HEK293 (cell line): ENCODE measurements at regions not wholly inside any gene's neighbourhood (a gene's known extent, or its start where the extent isn't known, plus 50 kb on each side); places are given as distances from the start of the nearest gene placed in this dataset.

Experiments used
- CTCF ChIA-PET: fragments of 350-600 bp; formaldehyde crosslinking; extraction: SDS; loops from one replicate; lab custom pipeline; 2021; ENCODE audit warnings: antibody characterized with exemption; lab: Yijun Ruan, JAX
- POLR2A ChIA-PET: fragments of 300-600 bp; formaldehyde crosslinking; extraction: SDS; loops from one replicate; lab custom pipeline; 2020; ENCODE audit warnings: antibody characterized with exemption, inconsistent platforms; lab: Yijun Ruan, JAX
- H3K27ac ChIP-seq: fragments of 200-500 bp; sonication (Bioruptor generic); 2 replicates; pipeline ENCODE4 v1.5.1; 2014; ENCODE audit warnings: low read depth, low read length, control low read depth, inconsistent platforms; ENCODE audit errors: extremely low read depth
- H3K36me3 ChIP-seq, 2 experiments: fragments of 200-500 bp in 1 of 2; sonication (Bioruptor generic) in 1 of 2; 1 replicate in 1 of 2; 2 replicates in 1 of 2; pipeline ENCODE4 v1.5.1; 2014 to 2017; ENCODE audit warnings: inconsistent platforms in 2 of 2, low read length in 2 of 2; ENCODE audit not compliant: control insufficient read depth in 2 of 2, insufficient read depth in 1 of 2
- H3K4me1 ChIP-seq: fragments of 200-500 bp; sonication (Bioruptor generic); 2 replicates; pipeline ENCODE4 v1.5.1; 2014; ENCODE audit warnings: mild to moderate bottlenecking, low read length, inconsistent platforms; ENCODE audit not compliant: control insufficient read depth, insufficient read depth
- H3K4me3 ChIP-seq: 2 replicates; pipeline ENCODE4 v1.5.1; 2011; ENCODE audit warnings: low read depth, mild to moderate bottlenecking, control low read depth, low read length, moderate library complexity
- H3K9me3 ChIP-seq: fragments of 200-500 bp; sonication (Bioruptor generic); 2 replicates; pipeline ENCODE4 v1.5.1; 2014; ENCODE audit warnings: low read depth, low read length, inconsistent platforms; ENCODE audit not compliant: control insufficient read depth, insufficient read depth
- BCL11B ChIP-seq: fragments of 450-650 bp; formaldehyde crosslinking; IDR thresholded peaks from 2 replicates; pipeline ENCODE4 v1.5.1; 2016; ENCODE audit warnings: low read depth, missing biosample characterization, missing genetic modification characterization
- GLI2 ChIP-seq: fragments of 450-650 bp; formaldehyde crosslinking; IDR thresholded peaks from 2 replicates; pipeline ENCODE4; 2017; ENCODE audit warnings: missing biosample characterization, missing genetic modification characterization, low read depth, borderline replicate concordance
- GLIS2 ChIP-seq: fragments of 450-650 bp; formaldehyde crosslinking; IDR thresholded peaks from 2 replicates; pipeline ENCODE4 v1.5.1; 2016; ENCODE audit warnings: missing biosample characterization, missing genetic modification characterization
- IKZF3 ChIP-seq: fragments of 450-650 bp; IDR thresholded peaks from 2 replicates; pipeline ENCODE4 v1.5.0; 2018; ENCODE audit warnings: missing biosample characterization, mild to moderate bottlenecking, missing genetic modification characterization, moderate library complexity
- MZF1 ChIP-seq: fragments of 450-650 bp; formaldehyde crosslinking; IDR thresholded peaks from 2 replicates; pipeline ENCODE4 v1.5.1; 2017; ENCODE audit warnings: missing biosample characterization, missing genetic modification characterization, borderline replicate concordance
- OVOL3 ChIP-seq: fragments of 450-650 bp; formaldehyde crosslinking; IDR thresholded peaks from 2 replicates; pipeline ENCODE4 v1.5.1; 2016; ENCODE audit warnings: missing biosample characterization, missing genetic modification characterization
- ZBTB7A ChIP-seq: fragments of 450-650 bp; formaldehyde crosslinking; IDR thresholded peaks from 2 replicates; pipeline ENCODE4 v1.5.1; 2016; ENCODE audit warnings: low read depth, missing biosample characterization, missing genetic modification characterization
- ZBTB8A ChIP-seq: fragments of 450-650 bp; formaldehyde crosslinking; IDR thresholded peaks from 2 replicates; pipeline ENCODE4 v1.5.1; 2016; ENCODE audit warnings: missing biosample characterization, missing genetic modification characterization
- ZIC2 ChIP-seq: fragments of 450-650 bp; formaldehyde crosslinking; IDR thresholded peaks from 2 replicates; pipeline ENCODE4 v1.5.1; 2016; ENCODE audit warnings: missing biosample characterization, missing genetic modification characterization
- ZNF184 ChIP-seq: fragments of 450-650 bp; IDR thresholded peaks from 2 replicates; pipeline ENCODE4 v1.5.1; 2018; ENCODE audit warnings: missing biosample characterization, mild to moderate bottlenecking, missing genetic modification characterization
- ZNF2 ChIP-seq: fragments of 450-650 bp; formaldehyde crosslinking; IDR thresholded peaks from 2 replicates; pipeline ENCODE4 v1.5.1; 2016; ENCODE audit warnings: missing biosample characterization, missing genetic modification characterization
- ZNF221 ChIP-seq: fragments of 450-650 bp; formaldehyde crosslinking; IDR thresholded peaks from 2 replicates; pipeline ENCODE4 v1.5.1; 2017; ENCODE audit warnings: missing biosample characterization, missing genetic modification characterization, borderline replicate concordance
- ZNF223 ChIP-seq: fragments of 450-650 bp; formaldehyde crosslinking; IDR thresholded peaks from 2 replicates; pipeline ENCODE4 v1.5.1; 2016; ENCODE audit warnings: missing biosample characterization, missing genetic modification characterization
- ZNF324 ChIP-seq: fragments of 450-650 bp; formaldehyde crosslinking; IDR thresholded peaks from 2 replicates; pipeline ENCODE4 v1.5.1; 2016; ENCODE audit warnings: missing biosample characterization, missing genetic modification characterization
- ZNF335 ChIP-seq: fragments of 450-650 bp; formaldehyde crosslinking; conservative IDR thresholded peaks from 2 replicates; pipeline ENCODE4 v1.5.1; 2016; ENCODE audit warnings: missing biosample characterization, missing genetic modification characterization
- ZNF501 ChIP-seq: fragments of 450-650 bp; formaldehyde crosslinking; IDR thresholded peaks from 2 replicates; pipeline ENCODE4 v1.5.1; 2016; ENCODE audit warnings: missing biosample characterization, missing genetic modification characterization
- ZNF561 ChIP-seq: fragments of 450-650 bp; IDR thresholded peaks from 2 replicates; pipeline ENCODE4 v1.5.1; 2018; ENCODE audit warnings: missing biosample characterization, missing genetic modification characterization, borderline replicate concordance
- ZNF571 ChIP-seq: fragments of 450-650 bp; formaldehyde crosslinking; IDR thresholded peaks from 2 replicates; pipeline ENCODE4 v1.5.0; 2017; ENCODE audit warnings: missing biosample characterization, missing genetic modification characterization
- ZNF610 ChIP-seq: fragments of 450-650 bp; formaldehyde crosslinking; IDR thresholded peaks from 2 replicates; pipeline ENCODE4 v1.5.1; 2016; ENCODE audit warnings: missing biosample characterization, missing genetic modification characterization, borderline replicate concordance
- ZNF664 ChIP-seq: fragments of 450-650 bp; formaldehyde crosslinking; IDR thresholded peaks from 2 replicates; pipeline ENCODE4 v1.5.1; 2016; ENCODE audit warnings: missing biosample characterization, missing genetic modification characterization
- ZNF707 ChIP-seq: fragments of 450-650 bp; formaldehyde crosslinking; IDR thresholded peaks from 2 replicates; pipeline ENCODE4 v1.5.1; 2016; ENCODE audit warnings: missing biosample characterization, missing genetic modification characterization
- ZNF768 ChIP-seq: fragments of 450-650 bp; formaldehyde crosslinking; IDR thresholded peaks from 2 replicates; pipeline ENCODE4 v1.5.1; 2018; ENCODE audit warnings: missing biosample characterization, mild to moderate bottlenecking, missing genetic modification characterization
- ZNF837 ChIP-seq: fragments of 450-650 bp; formaldehyde crosslinking; IDR thresholded peaks from 2 replicates; pipeline ENCODE4 v1.5.1; 2016; ENCODE audit warnings: missing biosample characterization, missing genetic modification characterization
- ZSCAN16 ChIP-seq: fragments of 450-650 bp; formaldehyde crosslinking; IDR thresholded peaks from 2 replicates; pipeline ENCODE4 v1.5.1; 2016; ENCODE audit warnings: missing biosample characterization, missing genetic modification characterization
- ZSCAN30 ChIP-seq: fragments of 450-650 bp; IDR thresholded peaks from 2 replicates; pipeline ENCODE4 v1.5.1; 2018; ENCODE audit warnings: missing biosample characterization, mild to moderate bottlenecking, missing genetic modification characterization, moderate library complexity
- ZXDB ChIP-seq: fragments of 450-650 bp; formaldehyde crosslinking; IDR thresholded peaks from 2 replicates; pipeline ENCODE4 v1.5.1; 2016; ENCODE audit warnings: missing biosample characterization, missing genetic modification characterization
- TF ChIP-seq, protein P1 (sequence below): fragments of 450-650 bp; formaldehyde crosslinking; IDR thresholded peaks from 2 replicates; pipeline ENCODE4 v1.5.1; 2016; ENCODE audit warnings: missing biosample characterization, missing genetic modification characterization
- TF ChIP-seq, protein P2 (sequence below): fragments of 450-650 bp; formaldehyde crosslinking; IDR thresholded peaks from 2 replicates; pipeline ENCODE4 v1.5.1; 2017; ENCODE audit warnings: missing biosample characterization, missing genetic modification characterization
- TF ChIP-seq, protein P3 (sequence below): fragments of 450-650 bp; formaldehyde crosslinking; IDR thresholded peaks from 2 replicates; pipeline ENCODE4 v1.5.1; 2017; ENCODE audit warnings: missing biosample characterization, missing genetic modification characterization
- TF ChIP-seq, protein P4 (sequence below): fragments of 450-650 bp; formaldehyde crosslinking; IDR thresholded peaks from 2 replicates; pipeline ENCODE4 v1.5.1; 2016; ENCODE audit warnings: missing biosample characterization, missing genetic modification characterization
- TF ChIP-seq, protein P5 (sequence below): fragments of 450-650 bp; formaldehyde crosslinking; IDR thresholded peaks from 2 replicates; pipeline ENCODE4 v1.5.1; 2016; ENCODE audit warnings: missing biosample characterization, missing genetic modification characterization, borderline replicate concordance

DNA sequence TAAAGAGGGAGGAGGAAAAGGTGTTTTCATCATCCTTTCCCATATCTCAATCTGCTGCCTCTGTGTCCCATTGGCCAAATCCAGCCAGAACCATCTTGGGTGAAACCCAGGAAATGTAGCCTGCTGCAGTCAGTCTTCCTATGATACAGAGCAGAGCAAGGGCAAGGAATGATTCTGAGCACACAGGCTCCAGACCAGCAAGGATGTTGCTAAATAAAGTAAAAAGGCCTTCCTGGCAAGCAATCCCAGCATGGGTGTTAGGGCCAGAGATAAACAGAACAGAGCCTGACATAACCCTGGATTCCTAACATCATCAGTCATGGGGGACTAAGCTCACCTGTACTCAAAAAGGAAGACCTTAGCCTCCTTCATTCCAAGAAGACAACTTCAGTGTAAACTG, 90.7 kb upstream of the AGTR1 start:
- POLR2A ChIA-PET: no interaction called here
- CTCF ChIA-PET: no interaction called here
- no peak overlapping the region for H3K4me3 ChIP-seq
- TF ChIP-seq ZNF707 (tag by site-specific recombination): no peak
- no peak for TF ChIP-seq MZF1 (tag by site-specific recombination)
- no peak for TF ChIP-seq ZNF571
- TF ChIP-seq GLIS2 (tag by site-specific recombination): no peak
- TF ChIP-seq OVOL3 (tag by site-specific recombination): no peak
- TF ChIP-seq ZIC2: no peak
- TF ChIP-seq ZNF768: no peak
- no peak for TF ChIP-seq ZNF501 (tag by site-specific recombination)
- TF ChIP-seq ZNF664 (tag by site-specific recombination): no peak
- no peak for TF ChIP-seq ZNF335
- TF ChIP-seq ZSCAN16: no peak
- TF ChIP-seq, protein P1, sequence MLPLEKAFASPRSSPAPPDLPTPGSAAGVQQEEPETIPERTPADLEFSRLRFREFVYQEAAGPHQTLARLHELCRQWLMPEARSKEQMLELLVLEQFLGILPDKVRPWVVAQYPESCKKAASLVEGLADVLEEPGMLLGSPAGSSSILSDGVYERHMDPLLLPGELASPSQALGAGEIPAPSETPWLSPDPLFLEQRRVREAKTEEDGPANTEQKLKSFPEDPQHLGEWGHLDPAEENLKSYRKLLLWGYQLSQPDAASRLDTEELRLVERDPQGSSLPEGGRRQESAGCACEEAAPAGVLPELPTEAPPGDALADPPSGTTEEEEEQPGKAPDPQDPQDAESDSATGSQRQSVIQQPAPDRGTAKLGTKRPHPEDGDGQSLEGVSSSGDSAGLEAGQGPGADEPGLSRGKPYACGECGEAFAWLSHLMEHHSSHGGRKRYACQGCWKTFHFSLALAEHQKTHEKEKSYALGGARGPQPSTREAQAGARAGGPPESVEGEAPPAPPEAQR (tag by site-specific recombination): no peak
- TF ChIP-seq ZXDB: no peak
- TF ChIP-seq BCL11B (tag by site-specific recombination): no peak
- no peaks in the 10 kb centered on the region for H3K9me3 ChIP-seq
- H3K4me1 ChIP-seq: no peaks in the 10 kb centered on the region
- no peak overlapping the region for H3K27ac ChIP-seq
- no peaks in the 10 kb centered on the region for H3K36me3 ChIP-seq

DNA sequence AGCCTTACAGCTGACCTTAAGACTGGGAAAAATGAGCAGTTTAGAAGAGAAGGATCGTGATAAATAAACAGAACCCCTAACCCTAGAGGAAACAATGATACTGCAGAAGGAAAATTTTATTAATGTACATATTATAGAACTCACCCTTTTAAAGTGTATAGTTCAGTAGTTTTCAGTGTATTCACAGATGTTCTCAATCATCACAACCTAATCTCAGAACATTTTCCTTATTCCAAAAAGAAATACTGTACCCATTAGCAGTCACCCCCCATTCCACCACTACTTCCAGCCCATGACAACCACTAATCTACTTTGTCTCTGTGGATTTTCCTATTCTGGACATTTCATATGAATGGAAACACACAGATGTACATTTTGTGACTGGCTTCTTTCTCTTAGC, 90.2 kb upstream of the AGTR1 start:
- H3K27ac ChIP-seq: no peak overlapping the region
- ChIA-PET CTCF (no interaction called here), POLR2A (no interaction called here)
- no peaks in the 10 kb centered on the region for H3K36me3 ChIP-seq
- no peak overlapping the region for H3K4me3 ChIP-seq
- H3K9me3 ChIP-seq: no peaks in the 10 kb centered on the region
- TF ChIP-seq ZNF223 (tag by site-specific recombination) (no peak), IKZF3 (tag by site-specific recombination) (no peak), ZNF561 (no peak), ZNF324 (tag by site-specific recombination) (no peak), ZNF221 (tag by site-specific recombination) (no peak), ZNF837 (tag by site-specific recombination) (no peak), ZNF2 (tag by site-specific recombination) (no peak), ZNF610 (tag by site-specific recombination) (no peak), ZSCAN30 (tag by site-specific recombination) (no peak), ZBTB7A (tag by site-specific recombination) (no peak), ZBTB8A (no peak), ZNF184 (tag by site-specific recombination) (no peak), GLI2 (tag by site-specific recombination) (no peak)
- TF ChIP-seq, protein P2, sequence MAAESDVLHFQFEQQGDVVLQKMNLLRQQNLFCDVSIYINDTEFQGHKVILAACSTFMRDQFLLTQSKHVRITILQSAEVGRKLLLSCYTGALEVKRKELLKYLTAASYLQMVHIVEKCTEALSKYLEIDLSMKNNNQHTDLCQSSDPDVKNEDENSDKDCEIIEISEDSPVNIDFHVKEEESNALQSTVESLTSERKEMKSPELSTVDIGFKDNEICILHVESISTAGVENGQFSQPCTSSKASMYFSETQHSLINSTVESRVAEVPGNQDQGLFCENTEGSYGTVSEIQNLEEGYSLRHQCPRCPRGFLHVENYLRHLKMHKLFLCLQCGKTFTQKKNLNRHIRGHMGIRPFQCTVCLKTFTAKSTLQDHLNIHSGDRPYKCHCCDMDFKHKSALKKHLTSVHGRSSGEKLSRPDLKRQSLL (tag by site-specific recombination): no peak
- TF ChIP-seq, protein P3, sequence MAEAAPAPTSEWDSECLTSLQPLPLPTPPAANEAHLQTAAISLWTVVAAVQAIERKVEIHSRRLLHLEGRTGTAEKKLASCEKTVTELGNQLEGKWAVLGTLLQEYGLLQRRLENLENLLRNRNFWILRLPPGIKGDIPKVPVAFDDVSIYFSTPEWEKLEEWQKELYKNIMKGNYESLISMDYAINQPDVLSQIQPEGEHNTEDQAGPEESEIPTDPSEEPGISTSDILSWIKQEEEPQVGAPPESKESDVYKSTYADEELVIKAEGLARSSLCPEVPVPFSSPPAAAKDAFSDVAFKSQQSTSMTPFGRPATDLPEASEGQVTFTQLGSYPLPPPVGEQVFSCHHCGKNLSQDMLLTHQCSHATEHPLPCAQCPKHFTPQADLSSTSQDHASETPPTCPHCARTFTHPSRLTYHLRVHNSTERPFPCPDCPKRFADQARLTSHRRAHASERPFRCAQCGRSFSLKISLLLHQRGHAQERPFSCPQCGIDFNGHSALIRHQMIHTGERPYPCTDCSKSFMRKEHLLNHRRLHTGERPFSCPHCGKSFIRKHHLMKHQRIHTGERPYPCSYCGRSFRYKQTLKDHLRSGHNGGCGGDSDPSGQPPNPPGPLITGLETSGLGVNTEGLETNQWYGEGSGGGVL (tag by site-specific recombination): no peak
- TF ChIP-seq, protein P4, sequence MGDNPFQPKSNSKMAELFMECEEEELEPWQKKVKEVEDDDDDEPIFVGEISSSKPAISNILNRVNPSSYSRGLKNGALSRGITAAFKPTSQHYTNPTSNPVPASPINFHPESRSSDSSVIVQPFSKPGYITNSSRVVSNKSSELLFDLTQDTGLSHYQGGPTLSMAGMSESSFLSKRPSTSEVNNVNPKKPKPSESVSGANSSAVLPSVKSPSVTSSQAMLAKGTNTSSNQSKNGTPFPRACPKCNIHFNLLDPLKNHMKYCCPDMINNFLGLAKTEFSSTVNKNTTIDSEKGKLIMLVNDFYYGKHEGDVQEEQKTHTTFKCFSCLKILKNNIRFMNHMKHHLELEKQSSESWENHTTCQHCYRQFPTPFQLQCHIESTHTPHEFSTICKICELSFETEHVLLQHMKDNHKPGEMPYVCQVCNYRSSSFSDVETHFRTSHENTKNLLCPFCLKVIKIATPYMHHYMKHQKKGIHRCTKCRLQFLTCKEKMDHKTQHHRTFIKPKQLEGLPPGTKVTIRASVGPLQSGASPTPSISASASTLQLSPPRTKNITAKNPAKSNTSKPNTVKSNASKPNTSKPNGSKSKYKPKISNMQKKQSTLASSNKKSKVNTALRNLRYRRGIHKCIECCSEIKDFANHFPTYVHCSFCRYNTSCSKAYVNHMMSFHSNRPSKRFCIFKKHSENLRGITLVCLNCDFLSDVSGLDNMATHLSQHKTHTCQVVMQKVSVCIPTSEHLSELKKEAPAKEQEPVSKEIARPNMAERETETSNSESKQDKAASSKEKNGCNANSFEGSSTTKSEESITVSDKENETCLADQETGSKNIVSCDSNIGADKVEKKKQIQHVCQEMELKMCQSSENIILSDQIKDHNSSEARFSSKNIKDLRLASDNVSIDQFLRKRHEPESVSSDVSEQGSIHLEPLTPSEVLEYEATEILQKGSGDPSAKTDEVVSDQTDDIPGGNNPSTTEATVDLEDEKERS (tag by site-specific recombination): no peak
- TF ChIP-seq, protein P5, sequence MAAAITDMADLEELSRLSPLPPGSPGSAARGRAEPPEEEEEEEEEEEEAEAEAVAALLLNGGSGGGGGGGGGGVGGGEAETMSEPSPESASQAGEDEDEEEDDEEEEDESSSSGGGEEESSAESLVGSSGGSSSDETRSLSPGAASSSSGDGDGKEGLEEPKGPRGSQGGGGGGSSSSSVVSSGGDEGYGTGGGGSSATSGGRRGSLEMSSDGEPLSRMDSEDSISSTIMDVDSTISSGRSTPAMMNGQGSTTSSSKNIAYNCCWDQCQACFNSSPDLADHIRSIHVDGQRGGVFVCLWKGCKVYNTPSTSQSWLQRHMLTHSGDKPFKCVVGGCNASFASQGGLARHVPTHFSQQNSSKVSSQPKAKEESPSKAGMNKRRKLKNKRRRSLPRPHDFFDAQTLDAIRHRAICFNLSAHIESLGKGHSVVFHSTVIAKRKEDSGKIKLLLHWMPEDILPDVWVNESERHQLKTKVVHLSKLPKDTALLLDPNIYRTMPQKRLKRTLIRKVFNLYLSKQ (tag by site-specific recombination): no peak
- no peaks in the 10 kb centered on the region for H3K4me1 ChIP-seq
